Small intestine (tissue), 7 donors: ENCODE measurements at regions not wholly inside any gene's neighbourhood (a gene's known extent, or its start where the extent isn't known, plus 50 kb on each side); places are given as distances from the start of the nearest gene placed in this dataset.
A peak's percentile ranks its signal among the peaks of the same experiment; 100 is the strongest.
"Not testable (repeated sequence)": the region's sequence is repeated elsewhere in the genome, so short reads cannot be mapped to it uniquely, and the experiment has no call there.

ENCODE experiments used
- DNase-seq, 2 donors: peaks; one replicate each; pipeline versions ENCODE4 v3.0.0 to v3.0.0-alpha.2; 2013
- FAIRE-seq: peaks from 2 replicates; lab custom pipeline; 2012; peaks lifted over from hg19 to GRCh38; lab: Jason Lieb, UNC
- H3K27ac ChIP-seq, 3 donors: one replicate each; pipeline ENCODE4 v1.5.1; 2013; ENCODE audit warnings: low read length in 2 of 3, mild to moderate bottlenecking in 2 of 3, control low read depth in 1 of 3, inconsistent platforms in 1 of 3, low read depth in 1 of 3, moderate library complexity in 1 of 3
- H3K27me3 ChIP-seq, 3 donors: one replicate each; pipeline ENCODE4 v1.6.1; 2013; ENCODE audit warnings: low read length in 3 of 3, inconsistent platforms in 1 of 3; ENCODE audit not compliant: control insufficient read depth in 3 of 3, insufficient read depth in 3 of 3
- H3K36me3 ChIP-seq, 3 donors: one replicate each; pipeline ENCODE4 v1.6.1; 2013; ENCODE audit warnings: low read length in 3 of 3, inconsistent platforms in 1 of 3, low read depth in 1 of 3, mild to moderate bottlenecking in 1 of 3, moderate library complexity in 1 of 3; ENCODE audit not compliant: control insufficient read depth in 3 of 3, insufficient read depth in 2 of 3
- H3K4me1 ChIP-seq, 3 donors: one replicate each; pipeline ENCODE4 v1.6.1; 2013; ENCODE audit warnings: low read length in 2 of 3, inconsistent platforms in 1 of 3, low read depth in 1 of 3, mild to moderate bottlenecking in 1 of 3, moderate library complexity in 1 of 3; ENCODE audit not compliant: control insufficient read depth in 3 of 3, insufficient read depth in 2 of 3
- H3K4me3 ChIP-seq, 3 donors: one replicate each; pipeline ENCODE4 v1.5.1; 2013; ENCODE audit warnings: low read length in 3 of 3, control low read depth in 1 of 3, inconsistent platforms in 1 of 3, low read depth in 1 of 3, mild to moderate bottlenecking in 1 of 3, moderate library complexity in 1 of 3
- H3K9me3 ChIP-seq, 2 donors: one replicate each; pipeline ENCODE4 v1.6.1; 2013; ENCODE audit warnings: low read depth in 1 of 2, low read length in 1 of 2; ENCODE audit not compliant: control insufficient read depth in 2 of 2, insufficient read depth in 1 of 2
- WGBS, 3 donors: extraction: QIAGEN DNeasy Blood & Tissue Kit; methylation state at CpG; one replicate each; pipeline ENCODE4 v1.1.7; 2013; 5-methylcytosine and 5-hydroxymethylcytosine counted together
- donor health status: healthy with polysubstance abuse.
- donor health status: control.
- donor health status: control.
- donor health status: Bipolar disorder and iron deficiency.
- donor health status: healthy.

DNA sequence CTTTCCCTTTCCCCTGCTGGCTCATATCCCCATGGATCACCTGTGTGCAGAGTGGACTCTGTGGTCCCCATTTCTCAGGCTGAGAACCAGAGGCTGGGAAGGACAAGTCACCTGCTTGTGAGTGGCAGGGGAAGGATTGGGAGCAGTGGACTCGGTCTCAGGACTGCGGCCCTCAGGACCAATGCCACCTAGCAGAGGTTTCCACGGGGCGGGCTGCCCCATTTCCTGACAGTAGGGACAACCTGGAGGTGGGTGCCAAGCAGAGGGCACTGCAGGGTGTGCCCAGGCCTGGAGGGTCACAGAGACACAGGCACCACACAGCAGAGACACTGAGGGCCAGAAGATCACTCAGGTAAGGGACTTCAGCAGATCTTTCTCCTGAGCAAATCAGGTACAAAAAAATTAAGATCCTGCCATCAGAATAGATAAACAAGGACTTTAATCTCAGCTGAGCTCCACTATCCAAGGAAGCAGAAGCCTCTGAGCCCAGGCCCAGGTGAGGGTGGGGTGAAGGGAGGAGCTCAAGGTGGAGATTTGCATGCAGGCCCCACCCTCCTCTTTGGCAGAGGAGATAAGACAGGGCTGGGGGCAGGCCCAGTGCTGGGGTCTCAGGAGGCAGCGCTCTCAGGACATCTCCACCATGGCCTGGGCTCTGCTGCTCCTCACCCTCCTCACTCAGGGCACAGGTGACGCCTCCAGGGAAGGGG, 113.8 kb downstream of the GGTLC2 start:
- H3K4me3 ChIP-seq, H3K36me3 ChIP-seq, H3K4me1 ChIP-seq, H3K9me3 ChIP-seq, FAIRE-seq, H3K27ac ChIP-seq, H3K27me3 ChIP-seq: not testable (repeated sequence)
- WGBS, 3 donors, result 52 to 67% (median 65%) methylated on average over 6 of the region's 6 CpGs
- DNase-seq, result peak in 1 of 2 donors; percentile 9

- Histone ChIP-seq H3K27ac (no peak overlapping the region), H3K9me3 (no peaks in the 10 kb centered on the region), H3K36me3 (no peaks in the 10 kb centered on the region), H3K4me1 (no peaks in the 10 kb centered on the region), H3K4me3 (no peak overlapping the region), H3K27me3 (no peaks in the 10 kb centered on the region)
- 67 to 78% (median 72%) methylated on average over 6 of the region's 6 CpGs for WGBS, 3 donors
- DNase-seq (no peak), FAIRE-seq (no peak)
Observed at GRCh38 chr22:22759371-22759770, 115.0 kb downstream of the GGTLC2 start.

DNA sequence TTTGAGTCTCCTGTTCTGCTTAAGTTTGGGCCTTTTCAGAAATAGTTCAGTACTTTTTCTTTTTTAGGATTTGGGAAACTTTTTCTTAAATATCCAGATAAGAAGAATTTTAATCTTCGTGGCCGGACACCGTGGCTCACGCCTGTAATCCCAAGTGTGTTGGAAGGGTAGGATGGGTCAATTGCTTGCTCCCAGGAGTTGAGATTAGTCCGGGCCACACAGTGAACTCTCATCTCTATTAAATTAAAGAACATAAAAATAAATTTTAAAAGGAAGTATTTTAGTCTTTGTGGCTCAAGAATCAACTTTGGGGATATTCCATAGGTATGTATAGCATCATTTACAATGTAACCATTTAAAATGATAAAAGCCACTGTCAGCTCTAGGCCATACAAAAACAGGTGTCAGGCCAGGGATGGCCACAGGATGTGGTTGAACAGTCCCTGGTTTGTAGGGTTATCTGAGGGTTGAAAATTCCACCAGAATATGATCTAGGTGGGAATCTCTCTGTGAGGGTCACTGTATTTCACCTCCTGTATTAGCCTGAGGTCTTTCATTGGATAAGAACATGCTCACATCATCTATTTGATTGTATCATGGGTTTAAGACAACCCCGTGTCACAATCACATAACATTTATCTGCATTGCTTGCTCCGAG, 115.6 kb downstream of the GGTLC2 start:
- no peaks in the 10 kb centered on the region for H3K9me3 ChIP-seq
- no peak for FAIRE-seq
- no peaks in the 10 kb centered on the region for H3K36me3 ChIP-seq
- no peaks in the 10 kb centered on the region for H3K4me1 ChIP-seq
- 84 to 91% (median 90%) methylated on average over 7 of the region's 7 CpGs for WGBS, 3 donors
- H3K27me3 ChIP-seq, result no peaks in the 10 kb centered on the region
- H3K27ac ChIP-seq, result no peak overlapping the region
- DNase-seq, result no peak
- no peak overlapping the region for H3K4me3 ChIP-seq

GRCh38 chr22:22761606-22761962, 117.2 kb downstream of the GGTLC2 start:
- DNase-seq, result no peak
- Histone ChIP-seq H3K36me3 (no peaks in the 10 kb centered on the region), H3K27ac (no peak overlapping the region), H3K4me3 (no peak overlapping the region), H3K27me3 (no peaks in the 10 kb centered on the region), H3K4me1 (no peaks in the 10 kb centered on the region), H3K9me3 (no peaks in the 10 kb centered on the region)
- no peak for FAIRE-seq
- 96 to 97% (median 96%) methylated on average over 1 of the region's 1 CpG for WGBS, 3 donors

- no peaks in the 10 kb centered on the region for H3K36me3 ChIP-seq
- H3K27ac ChIP-seq, result no peak overlapping the region
- FAIRE-seq (no peak), DNase-seq (no peak)
- no peaks in the 10 kb centered on the region for H3K9me3 ChIP-seq
- no peak overlapping the region for H3K4me3 ChIP-seq
- 84 to 92% (median 85%) methylated on average over 8 of the region's 8 CpGs for WGBS, 3 donors
- H3K4me1 ChIP-seq, result no peaks in the 10 kb centered on the region
- no peaks in the 10 kb centered on the region for H3K27me3 ChIP-seq
Observed at GRCh38 chr22:22761963-22762772, 117.8 kb downstream of the GGTLC2 start.

- no peaks in the 10 kb centered on the region for H3K36me3 ChIP-seq
- no peak overlapping the region for H3K27ac ChIP-seq
- H3K4me3 ChIP-seq, result no peak overlapping the region
- no peaks in the 10 kb centered on the region for H3K27me3 ChIP-seq
- H3K4me1 ChIP-seq, result no peaks in the 10 kb centered on the region
- DNase-seq (no peak), FAIRE-seq (no peak)
- no peaks in the 10 kb centered on the region for H3K9me3 ChIP-seq
- 78 to 83% (median 82%) methylated on average over 4 of the region's 4 CpGs for WGBS, 3 donors
Observed at GRCh38 chr22:22763512-22763911, 119.1 kb downstream of the GGTLC2 start.

DNA sequence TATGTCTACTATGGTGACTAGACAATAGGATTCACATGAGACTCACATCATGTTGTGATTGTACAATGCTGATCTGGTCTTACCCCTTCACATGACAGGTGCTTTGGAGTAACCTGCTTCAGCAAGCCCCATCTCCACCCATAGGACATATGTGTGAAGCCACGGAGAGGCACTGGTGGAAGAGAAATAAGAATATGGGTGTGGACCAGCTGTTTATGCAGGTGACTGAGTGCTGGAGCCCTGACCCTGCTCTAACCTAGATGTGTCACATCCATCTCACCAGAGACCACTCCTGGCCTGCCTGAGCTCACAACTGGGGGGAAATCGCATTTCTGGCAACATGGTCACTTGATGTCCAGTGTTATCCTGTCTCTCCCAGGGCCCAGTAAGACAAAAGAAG, 119.7 kb downstream of the GGTLC2 start:
- WGBS, 3 donors, result 59 to 71% (median 60%) methylated on average over 2 of the region's 2 CpGs
- no peak overlapping the region for H3K27ac ChIP-seq
- H3K9me3 ChIP-seq, result no peaks in the 10 kb centered on the region
- DNase-seq, result no peak
- H3K36me3 ChIP-seq, result no peaks in the 10 kb centered on the region
- H3K4me1 ChIP-seq, result no peaks in the 10 kb centered on the region
- no peak overlapping the region for H3K4me3 ChIP-seq
- no peaks in the 10 kb centered on the region for H3K27me3 ChIP-seq
- FAIRE-seq, result no peak

GRCh38 chr22:22767876-22768602, 119.6 kb upstream of the IGLL5 start:
- FAIRE-seq (no peak), DNase-seq (no peak)
- H3K27me3 ChIP-seq, result no peaks in the 10 kb centered on the region
- no peaks in the 10 kb centered on the region for H3K4me1 ChIP-seq
- no peaks in the 10 kb centered on the region for H3K36me3 ChIP-seq
- 45 to 61% (median 47%) methylated on average over 10 of the region's 10 CpGs for WGBS, 3 donors
- no peak overlapping the region for H3K27ac ChIP-seq
- no peaks in the 10 kb centered on the region for H3K9me3 ChIP-seq
- H3K4me3 ChIP-seq, result no peak overlapping the region
